Trophoblast cell (in vitro differentiated cells and primary cell): ENCODE measurements at regions not wholly inside any gene's neighbourhood (a gene's known extent, or its start where the extent isn't known, plus 50 kb on each side); places are given as distances from the start of the nearest gene placed in this dataset.
A peak's percentile ranks its signal among the peaks of the same experiment; 100 is the strongest.

Experiments
- DNase-seq, 2 donors: peaks; one replicate each; pipeline ENCODE4 v3.0.0-alpha.2; 2016
- H2AFZ ChIP-seq: 2 replicates; pipeline ENCODE4 v1.6.1; 2013; ENCODE audit warnings: low read length, moderate library complexity, mild to moderate bottlenecking; ENCODE audit not compliant: insufficient read depth, poor library complexity
- H2AK5ac ChIP-seq: 2 replicates; pipeline ENCODE4 v1.6.1; 2013; ENCODE audit warnings: mild to moderate bottlenecking, low read length
- H2BK120ac ChIP-seq: 2 replicates; pipeline ENCODE4 v1.6.1; 2013; ENCODE audit warnings: low read length, mild to moderate bottlenecking, moderate library complexity; ENCODE audit not compliant: insufficient read depth, poor library complexity
- H2BK12ac ChIP-seq: 2 replicates; pipeline ENCODE4 v1.6.1; 2013; ENCODE audit warnings: mild to moderate bottlenecking, low read length, moderate library complexity
- H2BK5ac ChIP-seq: 2 replicates; pipeline ENCODE4 v1.6.1; 2013; ENCODE audit warnings: low read length, low read depth, moderate library complexity, mild to moderate bottlenecking; ENCODE audit not compliant: poor library complexity
- H3K14ac ChIP-seq: 2 replicates; pipeline ENCODE4 v1.6.1; 2013; ENCODE audit warnings: mild to moderate bottlenecking, low read length
- H3K18ac ChIP-seq: 2 replicates; pipeline ENCODE4 v1.6.1; 2013; ENCODE audit warnings: mild to moderate bottlenecking, low read length
- H3K23ac ChIP-seq: 2 replicates; pipeline ENCODE4 v1.6.1; 2013; ENCODE audit warnings: low read length
- H3K27ac ChIP-seq: 2 replicates; pipeline ENCODE4 v1.5.1; 2013; ENCODE audit warnings: low read depth, mild to moderate bottlenecking, inconsistent platforms, low read length, moderate library complexity
- H3K27me3 ChIP-seq: 2 replicates; pipeline ENCODE4 v1.6.1; 2013; ENCODE audit warnings: inconsistent platforms, mild to moderate bottlenecking, low read length, moderate library complexity; ENCODE audit not compliant: insufficient read depth
- H3K36me3 ChIP-seq, 2 experiments: 1 replicate in 1 of 2; 2 replicates in 1 of 2; pipeline ENCODE4 v1.6.1; 2013; ENCODE audit warnings: low read length in 2 of 2, mild to moderate bottlenecking in 2 of 2, moderate library complexity in 1 of 2; ENCODE audit not compliant: insufficient read depth in 2 of 2, control insufficient read depth in 1 of 2
- H3K4ac ChIP-seq: 2 replicates; pipeline ENCODE4 v1.6.1; 2013; ENCODE audit warnings: low read depth, mild to moderate bottlenecking, low read length, moderate library complexity
- H3K4me1 ChIP-seq, 2 experiments: 1 replicate in 1 of 2; 2 replicates in 1 of 2; pipeline ENCODE4 v1.6.1; 2013; ENCODE audit warnings: low read length in 2 of 2, mild to moderate bottlenecking in 2 of 2, moderate library complexity in 1 of 2; ENCODE audit not compliant: insufficient read depth in 2 of 2, control insufficient read depth in 1 of 2
- H3K4me2 ChIP-seq: 2 replicates; pipeline ENCODE4 v1.6.1; 2013; ENCODE audit warnings: inconsistent platforms, mild to moderate bottlenecking, low read length, moderate library complexity
- H3K4me3 ChIP-seq: 2 replicates; pipeline ENCODE4 v1.5.1; 2013; ENCODE audit warnings: mild to moderate bottlenecking, low read depth, low read length, inconsistent platforms
- H3K79me1 ChIP-seq: one replicate; pipeline ENCODE4 v1.6.1; 2013; ENCODE audit warnings: low read length
- H3K79me2 ChIP-seq: 2 replicates; pipeline ENCODE4 v1.6.1; 2013; ENCODE audit warnings: low read length, mild to moderate bottlenecking; ENCODE audit not compliant: control insufficient read depth, insufficient read depth, poor library complexity
- H3K9ac ChIP-seq: 2 replicates; pipeline ENCODE4 v1.6.1; 2013; ENCODE audit warnings: mild to moderate bottlenecking, low read length
- H3K9me3 ChIP-seq: 2 replicates; pipeline ENCODE4 v1.6.1; 2013; ENCODE audit warnings: low read depth, mild to moderate bottlenecking, control low read depth, inconsistent platforms, low read length; ENCODE audit not compliant: insufficient read depth
- H4K12ac ChIP-seq: 2 replicates; pipeline ENCODE4 v1.6.1; 2013; ENCODE audit warnings: low read depth, mild to moderate bottlenecking, low read length, moderate library complexity
- H4K8ac ChIP-seq: 2 replicates; pipeline ENCODE4 v1.6.1; 2013; ENCODE audit warnings: low read depth, mild to moderate bottlenecking, low read length, moderate library complexity
- H4K91ac ChIP-seq: one replicate; pipeline ENCODE4 v1.6.1; 2013; ENCODE audit warnings: low read depth, mild to moderate bottlenecking, low read length, moderate library complexity
- WGBS: extraction: QIAGEN DNeasy Blood & Tissue Kit; methylation state at CpG from one replicate; pipeline ENCODE4 v1.1.7; 2013; ENCODE audit warnings: missing lambda C conversion rate; ENCODE audit not compliant: insufficient read length, insufficient coverage; ENCODE audit errors: extremely low coverage; 5-methylcytosine and 5-hydroxymethylcytosine counted together

GRCh38 chr17:33442320-33442719 lies 149.2 kb upstream of the ASIC2 start:
- Histone ChIP-seq H3K4me2 (no peak overlapping the region), H3K4me1 (no peaks in the 10 kb centered on the region), H2AK5ac (no peak overlapping the region), H2BK120ac (no peak overlapping the region), H3K27ac (no peak overlapping the region), H3K36me3 (no peaks in the 10 kb centered on the region), H2AFZ (no peak overlapping the region), H3K4me3 (no peak overlapping the region), H4K8ac (no peak overlapping the region), H4K12ac (no peak overlapping the region), H3K9ac (no peak overlapping the region), H3K23ac (no peak overlapping the region), H3K14ac (no peak overlapping the region), H3K79me1 (no peaks in the 10 kb centered on the region), H2BK5ac (no peak overlapping the region), H3K9me3 (no peaks in the 10 kb centered on the region), H3K27me3 (no peaks in the 10 kb centered on the region), H4K91ac (no peak overlapping the region), H2BK12ac (no peak overlapping the region), H3K4ac (no peak overlapping the region), H3K18ac (no peak overlapping the region), H3K79me2 (no peaks in the 10 kb centered on the region)
- DNase-seq = no peak
- no CpG with 5 or more reads among the region's 1 CpG for WGBS

- Histone ChIP-seq H4K12ac (no peak overlapping the region), H2AFZ (no peak overlapping the region), H2AK5ac (no peak overlapping the region), H3K79me2 (no peaks in the 10 kb centered on the region), H3K27me3 (no peaks in the 10 kb centered on the region), H3K4ac (no peak overlapping the region), H3K4me3 (no peak overlapping the region), H3K27ac (no peak overlapping the region), H3K14ac (no peak overlapping the region), H4K91ac (no peak overlapping the region), H2BK12ac (no peak overlapping the region), H3K4me2 (no peak overlapping the region), H3K36me3 (no peaks in the 10 kb centered on the region), H3K79me1 (no peaks in the 10 kb centered on the region), H3K23ac (no peak overlapping the region), H3K18ac (no peak overlapping the region), H3K9me3 (no peaks in the 10 kb centered on the region), H2BK5ac (no peak overlapping the region), H4K8ac (no peak overlapping the region), H3K4me1 (no peaks in the 10 kb centered on the region), H3K9ac (no peak overlapping the region), H2BK120ac (no peak overlapping the region)
- DNase-seq = no peak
- WGBS = no CpG with 5 or more reads among the region's 3 CpGs
Observed at GRCh38 chr17:33444731-33445130, 151.6 kb upstream of the ASIC2 start.

- no peak overlapping the region for H3K4me3 ChIP-seq
- H3K27ac ChIP-seq = no peak overlapping the region
- H3K4ac ChIP-seq = no peak overlapping the region
- no peaks in the 10 kb centered on the region for H3K9me3 ChIP-seq
- no peak overlapping the region for H2AK5ac ChIP-seq
- H3K36me3 ChIP-seq = no peaks in the 10 kb centered on the region
- no peaks in the 10 kb centered on the region for H3K79me2 ChIP-seq
- no peak overlapping the region for H4K12ac ChIP-seq
- no peak overlapping the region for H2BK120ac ChIP-seq
- no peak for DNase-seq
- H3K4me2 ChIP-seq = no peak overlapping the region
- H3K27me3 ChIP-seq = no peaks in the 10 kb centered on the region
- H3K9ac ChIP-seq = no peak overlapping the region
- H3K4me1 ChIP-seq = peaks cover 0 to 2% of the 10 kb centered on the region in 2 experiments
- no peak overlapping the region for H3K14ac ChIP-seq
- no peak overlapping the region for H2BK12ac ChIP-seq
- no peak overlapping the region for H4K8ac ChIP-seq
- no CpG with 5 or more reads among the region's 5 CpGs for WGBS
- no peak overlapping the region for H4K91ac ChIP-seq
- no peak overlapping the region for H3K18ac ChIP-seq
- H2AFZ ChIP-seq = no peak overlapping the region
- no peak overlapping the region for H3K23ac ChIP-seq
- H2BK5ac ChIP-seq = no peak overlapping the region
- H3K79me1 ChIP-seq = peaks cover 3% of the 10 kb centered on the region
Observed at GRCh38 chr17:33447090-33447489, 154.0 kb upstream of the ASIC2 start.

GRCh38 chr17:33451221-33451620 lies 158.1 kb upstream of the ASIC2 start:
- no peaks in the 10 kb centered on the region for H3K9me3 ChIP-seq
- H2BK12ac ChIP-seq = no peak overlapping the region
- H3K14ac ChIP-seq = no peak overlapping the region
- no peak overlapping the region for H3K27ac ChIP-seq
- H2BK120ac ChIP-seq = no peak overlapping the region
- no CpG with 5 or more reads among the region's 7 CpGs for WGBS
- H3K23ac ChIP-seq = no peak overlapping the region
- H3K18ac ChIP-seq = no peak overlapping the region
- peaks cover 3% of the 10 kb centered on the region for H3K79me1 ChIP-seq
- H3K4me1 ChIP-seq = peaks cover 0 to 2% of the 10 kb centered on the region in 2 experiments
- H2AK5ac ChIP-seq = no peak overlapping the region
- H4K12ac ChIP-seq = no peak overlapping the region
- H4K8ac ChIP-seq = no peak overlapping the region
- H3K79me2 ChIP-seq = no peaks in the 10 kb centered on the region
- H3K27me3 ChIP-seq = no peaks in the 10 kb centered on the region
- H3K4me2 ChIP-seq = no peak overlapping the region
- H4K91ac ChIP-seq = no peak overlapping the region
- H3K9ac ChIP-seq = no peak overlapping the region
- no peak overlapping the region for H3K4me3 ChIP-seq
- H3K36me3 ChIP-seq = no peaks in the 10 kb centered on the region
- H2AFZ ChIP-seq = no peak overlapping the region
- H3K4ac ChIP-seq = no peak overlapping the region
- no peak overlapping the region for H2BK5ac ChIP-seq
- peak in 1 of 2 donors; percentile 34 for DNase-seq
